ENCODE measurements at regions not wholly inside any gene's neighbourhood (a gene's known extent, or its start where the extent isn't known, plus 50 kb on each side); places are given as distances from the start of the nearest gene placed in this dataset.
"Not testable (repeated sequence)": the region's sequence is repeated elsewhere in the genome, so short reads cannot be mapped to it uniquely, and the experiment has no call there.

GRCh38 chr6:121873595-121873994 lies 438.1 kb downstream of the GJA1 start:
- no peak for DNase-seq (ENCODE audit: low read depth in 3 of 3)

- DNase-seq (ENCODE audit: low read depth in 3 of 3): no peak
Observed at GRCh38 chr6:121876721-121877120, 441.3 kb downstream of the GJA1 start.

GRCh38 chr6:121879149-121879548 lies 443.7 kb downstream of the GJA1 start:
- DNase-seq (ENCODE audit: low read depth in 3 of 3): no peak

GRCh38 chr6:121880831-121881230 lies 445.4 kb downstream of the GJA1 start:
- DNase-seq (ENCODE audit: low read depth in 3 of 3): no peak

- no peak for DNase-seq (ENCODE audit: low read depth in 3 of 3)
Observed at GRCh38 chr6:121881974-121882667, 446.7 kb downstream of the GJA1 start.

- no peak for DNase-seq (ENCODE audit: low read depth in 3 of 3)
Observed at GRCh38 chr6:121884091-121884490, 448.6 kb downstream of the GJA1 start.

- DNase-seq (ENCODE audit: low read depth in 3 of 3): no peak
Observed at GRCh38 chr6:121884620-121885019, 449.2 kb downstream of the GJA1 start.

- DNase-seq (ENCODE audit: low read depth in 3 of 3): no peak
Observed at GRCh38 chr6:121885399-121886152, 450.1 kb downstream of the GJA1 start.

GRCh38 chr6:121886223-121886830 lies 450.9 kb downstream of the GJA1 start:
- no peak for DNase-seq (ENCODE audit: low read depth in 3 of 3)

GRCh38 chr6:121887724-121888123 lies 452.3 kb downstream of the GJA1 start:
- DNase-seq (ENCODE audit: low read depth in 3 of 3): no peak

- DNase-seq (ENCODE audit: low read depth in 3 of 3): no peak
Observed at GRCh38 chr6:121890307-121890910, 455.0 kb downstream of the GJA1 start.

- not testable (repeated sequence) for DNase-seq (ENCODE audit: low read depth in 3 of 3)
Observed at GRCh38 chr6:121895731-121896130, 460.3 kb downstream of the GJA1 start.

- no peak for DNase-seq (ENCODE audit: low read depth in 3 of 3)
Observed at GRCh38 chr6:121896363-121896762, 460.9 kb downstream of the GJA1 start.

GRCh38 chr6:121896771-121897170 lies 461.3 kb downstream of the GJA1 start:
- DNase-seq (ENCODE audit: low read depth in 3 of 3): no peak

GRCh38 chr6:121897337-121897760 lies 461.9 kb downstream of the GJA1 start:
- DNase-seq (ENCODE audit: low read depth in 3 of 3): no peak

GRCh38 chr6:121901432-121901831 lies 466.0 kb downstream of the GJA1 start:
- no peak for DNase-seq (ENCODE audit: low read depth in 3 of 3)

- no peak for DNase-seq (ENCODE audit: low read depth in 3 of 3)
Observed at GRCh38 chr6:121904559-121904958, 469.1 kb downstream of the GJA1 start.

GRCh38 chr6:121912905-121913304 lies 477.5 kb downstream of the GJA1 start:
- DNase-seq (ENCODE audit: low read depth in 3 of 3): no peak

GRCh38 chr6:121917263-121917829 lies 481.9 kb downstream of the GJA1 start:
- DNase-seq (ENCODE audit: low read depth in 3 of 3): no peak

GRCh38 chr6:121917834-121918559 lies 481.5 kb upstream of the HSF2 start:
- DNase-seq (ENCODE audit: low read depth in 3 of 3): no peak

GRCh38 chr6:121920616-121921015 lies 478.8 kb upstream of the HSF2 start:
- DNase-seq (ENCODE audit: low read depth in 3 of 3): no peak

Data from stimulated activated CD4-positive, alpha-beta T cell treated with anti-CD3 and anti-CD28 coated beads, TNF-alpha, amount 100 ng/mL, for 48 hours (primary cell).